Fibroblast of peridontal ligament (primary cell): ENCODE measurements at regions not wholly inside any gene's neighbourhood (a gene's known extent, or its start where the extent isn't known, plus 50 kb on each side); places are given as distances from the start of the nearest gene placed in this dataset.

Source experiments
- DNase-seq: peaks from one replicate; pipeline ENCODE4 v3.0.0-alpha.2; 2010; ENCODE audit errors: extremely low read depth

DNA sequence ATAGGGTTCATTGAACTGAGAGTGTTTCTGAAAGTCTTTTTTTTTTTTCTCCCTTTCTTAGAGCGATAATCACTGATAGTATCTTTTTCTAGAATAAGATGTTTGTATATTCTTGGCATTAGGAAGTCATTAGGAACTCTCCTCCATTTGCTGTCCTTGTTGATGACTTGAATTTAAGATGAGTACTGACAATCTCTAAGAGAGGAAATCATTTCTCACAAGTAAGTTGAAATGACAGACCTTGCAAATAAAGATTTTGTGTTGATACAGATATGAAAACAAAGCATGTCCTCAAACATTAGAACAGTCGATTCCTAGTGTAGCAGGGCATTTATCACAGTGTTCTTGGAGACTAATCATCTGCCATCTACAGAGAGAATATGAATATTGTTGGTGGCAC is 458.4 kb upstream of the SYT1 start:
- DNase-seq = no peak

DNA sequence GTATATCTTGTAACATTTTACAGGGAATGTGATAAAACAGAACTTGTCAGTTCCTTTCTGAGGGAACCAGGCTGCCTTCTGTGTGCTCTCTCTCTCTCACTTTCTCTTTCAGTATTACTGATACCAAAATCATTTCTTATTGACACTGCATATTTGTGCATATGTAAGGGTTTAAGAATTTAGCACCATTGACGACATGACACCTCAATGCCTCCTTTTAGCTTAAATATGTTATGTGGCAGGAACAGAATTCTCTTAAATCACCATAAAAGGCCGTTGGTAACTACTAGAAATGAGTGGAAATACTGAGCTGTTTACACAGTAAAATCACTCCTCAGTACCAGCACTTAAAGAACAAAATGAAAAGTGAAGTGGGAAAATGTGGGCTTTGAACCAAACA is 457.7 kb upstream of the SYT1 start:
- DNase-seq = peak; percentile 43

GRCh38 chr12:78407722-78408121 is 456.9 kb upstream of the SYT1 start:
- no peak for DNase-seq

- DNase-seq = no peak
Measured at GRCh38 chr12:78414071-78414470, 450.5 kb upstream of the SYT1 start.

DNA sequence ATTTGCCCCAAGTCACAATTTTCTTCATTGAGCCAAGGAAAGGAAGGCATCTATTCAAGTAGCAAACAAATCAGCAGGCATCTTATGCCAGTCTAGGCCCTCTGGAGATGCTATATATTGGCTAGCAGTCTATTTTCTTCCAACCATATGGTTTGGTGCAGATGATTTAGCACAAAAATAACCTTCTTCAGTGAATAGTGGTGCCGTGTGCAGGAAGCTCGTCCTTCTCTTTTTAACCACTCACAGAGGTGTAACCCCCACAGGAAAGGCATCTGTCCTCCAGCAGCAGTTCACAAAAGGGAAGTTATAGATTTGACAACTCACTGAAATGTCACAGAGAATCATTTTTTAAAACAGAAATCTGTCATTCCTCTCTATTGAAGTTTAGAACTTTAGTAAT is 445.7 kb upstream of the SYT1 start:
- DNase-seq = no peak

GRCh38 chr12:78419513-78419912 is 445.1 kb upstream of the SYT1 start:
- no peak for DNase-seq

- DNase-seq = peak; percentile 60
Measured at GRCh38 chr12:78420991-78421390, 443.6 kb upstream of the SYT1 start.

GRCh38 chr12:78430551-78430950 is 434.0 kb upstream of the SYT1 start:
- DNase-seq = no peak

DNA sequence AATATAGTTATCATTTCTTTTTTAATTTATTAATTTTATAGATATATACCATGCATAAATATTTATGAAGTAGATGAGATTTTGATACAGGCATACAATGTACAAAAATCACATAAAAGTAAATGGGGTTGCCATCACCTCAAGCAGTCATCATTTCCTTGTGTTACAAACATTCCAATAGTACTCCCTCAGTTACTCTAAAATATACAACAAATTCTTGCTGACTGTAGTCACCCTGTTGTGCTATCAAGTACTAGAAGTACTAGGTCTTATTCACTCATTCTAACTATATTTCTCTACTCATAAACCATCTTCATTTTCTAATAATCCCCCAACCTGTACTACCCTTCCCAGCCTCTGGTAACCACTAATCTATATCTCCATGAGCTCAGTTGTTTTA is 432.6 kb upstream of the SYT1 start:
- peak; percentile 51 for DNase-seq

DNA sequence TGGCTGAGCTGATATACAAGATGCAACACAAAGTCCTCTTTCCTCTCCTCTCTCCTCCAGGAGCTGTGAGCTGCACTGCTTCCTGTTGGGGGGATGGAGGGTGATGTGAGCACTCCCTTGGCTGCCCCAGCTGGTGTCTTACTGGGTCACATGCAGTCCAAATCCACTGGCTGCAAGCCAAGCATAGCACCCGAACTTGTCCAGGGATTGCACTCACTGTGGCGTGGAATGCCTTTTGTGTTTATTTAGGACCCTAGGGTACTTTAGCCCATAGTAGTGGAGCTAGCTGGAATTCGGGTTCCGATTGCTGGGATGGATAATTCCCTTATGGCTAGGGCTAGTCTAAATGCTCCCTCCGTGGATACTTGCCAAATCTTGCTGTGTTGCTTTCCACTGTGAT is 424.9 kb upstream of the SYT1 start:
- no peak for DNase-seq

- peak; percentile 12 for DNase-seq
Measured at GRCh38 chr12:78441737-78442453, 422.7 kb upstream of the SYT1 start.

DNA sequence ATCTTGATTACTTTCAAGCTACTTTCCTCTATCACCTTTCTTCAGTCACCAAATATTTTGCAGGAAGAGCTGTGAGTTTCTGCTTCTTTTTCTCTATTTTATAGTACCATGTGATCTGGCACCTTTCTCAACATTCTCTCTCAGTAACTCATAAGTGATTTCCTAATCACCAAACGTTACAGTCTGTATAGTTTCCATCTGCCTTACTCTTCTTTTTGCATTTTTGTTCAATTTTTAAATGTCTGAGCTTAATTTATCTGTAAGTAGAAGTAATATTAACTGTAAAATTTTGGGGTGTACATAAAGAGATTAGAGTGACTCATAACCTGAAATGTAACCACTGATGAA is 422.1 kb upstream of the SYT1 start:
- DNase-seq = peak; percentile 82

DNA sequence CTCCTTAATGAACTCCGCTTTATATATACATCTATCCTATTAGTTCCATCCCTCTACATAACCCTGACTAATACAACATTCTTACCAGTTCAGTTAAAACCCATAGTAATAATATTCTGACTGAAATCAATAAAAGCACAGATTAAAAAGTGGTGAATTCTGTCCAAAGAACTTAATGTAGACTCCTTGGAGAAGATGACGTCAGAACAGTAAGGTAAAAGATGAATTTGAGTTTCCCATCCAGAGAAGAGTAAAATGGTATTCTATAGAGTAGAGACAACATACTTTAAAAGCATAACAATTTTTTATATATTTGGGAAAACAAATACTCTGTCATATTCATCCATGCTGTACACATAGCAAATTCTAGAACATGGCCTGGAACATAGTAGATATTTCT is 418.0 kb upstream of the SYT1 start:
- DNase-seq = no peak

DNA sequence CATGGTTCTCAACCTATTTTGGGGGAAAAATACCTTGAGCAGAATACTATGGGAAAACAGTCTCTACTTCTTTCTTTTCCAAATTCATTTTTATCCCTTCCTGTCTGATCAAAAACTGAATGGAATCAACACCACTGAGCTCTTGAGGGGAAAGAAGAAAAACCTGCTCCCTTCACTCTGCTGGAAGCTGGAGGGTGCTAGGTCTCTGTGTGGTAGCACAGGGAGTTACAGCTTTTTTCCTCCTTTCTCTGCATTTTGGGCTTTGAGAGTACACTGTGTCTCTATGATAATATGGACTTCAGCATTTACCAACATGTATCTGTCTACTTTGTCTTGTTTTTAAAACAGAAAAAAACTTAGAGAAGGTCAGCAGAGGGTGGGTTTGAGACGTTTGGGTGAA is 417.2 kb upstream of the SYT1 start:
- no peak for DNase-seq

DNA sequence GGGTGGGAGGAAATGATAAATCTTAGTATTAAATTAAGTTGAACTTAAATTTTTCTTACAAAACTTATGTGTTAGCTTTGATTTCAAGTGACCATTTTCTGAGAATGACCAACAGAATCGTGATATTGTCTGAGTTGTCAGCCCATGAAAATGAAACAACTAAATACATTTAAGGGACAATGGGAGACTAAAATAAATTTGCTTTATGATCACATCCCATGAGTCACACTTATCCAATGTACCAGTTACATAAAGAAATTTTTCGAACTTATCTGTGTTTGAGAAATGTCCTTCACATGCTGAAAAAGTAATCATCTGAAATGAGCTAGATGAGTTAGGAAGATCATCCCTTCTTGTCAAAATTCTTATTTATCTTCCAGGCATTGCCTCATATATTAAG is 415.9 kb upstream of the SYT1 start:
- DNase-seq = no peak

- DNase-seq = peak; percentile 13
Measured at GRCh38 chr12:78455991-78456390, 408.6 kb upstream of the SYT1 start.

DNA sequence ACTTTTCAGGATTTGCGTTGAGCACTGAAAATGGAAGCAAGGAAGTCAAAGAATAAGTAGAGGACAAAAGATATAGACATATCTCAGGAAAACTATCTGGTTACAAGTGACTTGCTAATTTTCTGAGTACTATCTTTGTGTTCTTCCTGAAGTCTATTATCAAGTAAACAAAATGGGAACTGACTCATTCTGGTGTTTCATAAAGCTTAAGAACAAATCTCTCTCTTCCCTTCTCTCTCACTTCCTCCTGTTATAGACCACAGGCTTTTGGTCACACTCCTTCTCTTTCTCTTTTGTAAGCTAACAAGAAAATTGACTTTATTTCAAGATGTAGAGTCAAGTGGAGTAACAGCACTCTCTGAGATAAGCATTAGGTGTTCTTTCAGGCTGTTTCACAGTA is 406.6 kb upstream of the SYT1 start:
- peak; percentile 43 for DNase-seq

DNA sequence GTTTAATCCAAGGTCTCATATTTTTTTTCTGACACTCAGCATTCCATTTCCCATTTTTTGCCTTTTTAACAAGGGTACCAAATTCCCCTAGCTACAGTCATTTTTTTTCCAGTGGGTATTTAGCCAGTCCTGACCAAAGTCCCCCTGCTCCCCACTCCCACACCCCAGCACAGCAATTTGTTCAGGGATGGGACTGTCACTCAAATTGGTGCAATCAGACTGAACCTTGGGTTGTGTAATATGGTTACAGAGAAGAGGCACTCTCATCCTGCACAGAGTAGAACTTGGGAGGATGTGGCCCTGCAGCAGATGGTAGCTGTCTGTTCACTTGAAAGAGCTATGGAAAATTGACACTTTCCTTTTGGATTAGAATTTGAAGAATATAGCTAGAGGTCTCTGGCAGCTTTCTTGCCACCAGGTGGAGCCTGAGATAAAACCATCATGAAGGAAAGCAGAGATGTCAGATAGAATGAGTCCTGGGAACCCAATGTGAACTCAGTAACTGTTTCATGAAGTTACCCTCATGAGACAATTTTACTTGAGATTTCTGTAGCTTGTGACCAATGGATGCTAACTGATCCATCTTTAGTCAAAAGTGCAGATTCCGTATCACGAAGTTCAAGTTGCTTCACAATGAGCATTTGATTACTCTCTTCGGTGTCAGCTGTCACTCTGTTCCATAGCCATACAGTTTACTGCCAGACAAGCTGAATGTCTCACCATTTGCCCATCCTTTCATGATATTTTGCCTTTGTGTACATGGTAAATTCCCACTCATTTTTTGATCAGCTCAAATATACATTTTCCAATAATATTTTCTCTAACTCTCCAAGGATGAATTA is 394.0 kb upstream of the SYT1 start:
- peak; percentile 74 for DNase-seq

GRCh38 chr12:78473136-78473535 is 391.4 kb upstream of the SYT1 start:
- peak; percentile 35 for DNase-seq

DNA sequence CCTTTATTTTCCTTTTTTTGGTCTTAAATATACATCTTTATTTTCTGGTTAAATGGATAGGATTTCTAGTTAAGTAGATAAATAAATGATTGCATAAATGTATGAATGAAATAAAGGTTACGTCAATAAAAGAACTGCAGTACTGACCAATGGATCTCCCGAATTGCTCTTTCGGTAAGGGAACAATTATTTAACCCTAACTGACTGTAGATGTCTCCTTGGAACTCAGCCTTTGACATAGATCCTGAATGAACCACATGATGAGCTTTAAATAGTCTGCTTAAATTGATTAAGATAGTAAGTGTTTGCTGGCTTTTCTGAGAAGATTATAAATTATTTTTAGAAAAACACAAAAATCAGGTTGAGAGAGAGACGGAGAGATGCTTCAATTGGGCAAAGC is 391.0 kb upstream of the SYT1 start:
- no peak for DNase-seq

DNA sequence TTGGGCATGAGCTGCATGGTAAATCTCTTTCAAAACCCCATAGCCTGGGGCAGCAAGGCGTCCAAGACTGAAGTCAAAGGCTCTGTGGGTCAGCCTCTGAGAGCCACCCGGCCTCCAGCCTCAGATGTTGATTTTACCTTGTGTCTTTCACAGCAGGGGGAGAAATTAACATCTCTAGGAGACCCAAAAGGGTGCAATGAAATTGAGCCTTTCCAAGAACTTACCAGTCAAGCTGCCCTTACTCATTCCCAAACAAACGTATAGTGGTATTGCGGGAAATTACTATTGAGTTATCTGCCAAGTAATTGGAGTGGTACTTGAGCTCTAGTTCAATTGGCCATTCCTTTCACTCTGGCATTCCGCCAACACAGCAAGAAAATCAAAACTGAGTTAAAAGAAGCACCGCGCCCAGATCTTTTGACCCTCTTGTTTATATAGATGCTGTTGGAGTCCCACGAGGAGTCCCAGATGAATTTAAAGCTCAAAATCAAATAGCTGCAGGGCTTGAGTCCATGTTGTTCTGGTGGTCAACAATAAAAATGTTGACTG is 380.7 kb upstream of the SYT1 start:
- no peak for DNase-seq

GRCh38 chr12:78489990-78490389 is 374.6 kb upstream of the SYT1 start:
- no peak for DNase-seq

- DNase-seq = peak; percentile 56
Measured at GRCh38 chr12:78490861-78491260, 373.7 kb upstream of the SYT1 start.
